Right lung (tissue), 2 donors: ENCODE measurements at regions not wholly inside any gene's neighbourhood (a gene's known extent, or its start where the extent isn't known, plus 50 kb on each side); places are given as distances from the start of the nearest gene placed in this dataset.

Experiments used
- DNase-seq, 2 donors: peaks; one replicate each; pipeline ENCODE4 v3.0.0-alpha.2; 2013

- no peak for DNase-seq
These were observed 277.6 kb upstream of the NWD2 start for GRCh38 chr4:36966756-36967460.

GRCh38 chr4:36979533-36979932 is 265.0 kb upstream of the NWD2 start:
- no peak for DNase-seq

GRCh38 chr4:36990128-36990872 is 254.2 kb upstream of the NWD2 start:
- no peak for DNase-seq

- no peak for DNase-seq
These were observed 246.8 kb upstream of the NWD2 start for GRCh38 chr4:36997727-36998126.

- no peak for DNase-seq
These were observed 244.3 kb upstream of the NWD2 start for GRCh38 chr4:37000281-37000680.

GRCh38 chr4:37001688-37002436 is 242.7 kb upstream of the NWD2 start:
- no peak for DNase-seq

GRCh38 chr4:37002625-37003024 is 241.9 kb upstream of the NWD2 start:
- no peak for DNase-seq

- no peak for DNase-seq
These were observed 236.3 kb upstream of the NWD2 start for GRCh38 chr4:37008199-37008598.

- DNase-seq = no peak
These were observed 230.0 kb upstream of the NWD2 start for GRCh38 chr4:37014584-37014983.

- no peak for DNase-seq
These were observed 229.2 kb upstream of the NWD2 start for GRCh38 chr4:37015391-37015790.

GRCh38 chr4:37023504-37023903 is 221.0 kb upstream of the NWD2 start:
- no peak for DNase-seq

- no peak for DNase-seq
These were observed 220.5 kb upstream of the NWD2 start for GRCh38 chr4:37023996-37024395.

GRCh38 chr4:37040816-37041215 is 203.7 kb upstream of the NWD2 start:
- peak; percentile 75 to 77 for DNase-seq

GRCh38 chr4:37043342-37043741 is 201.2 kb upstream of the NWD2 start:
- DNase-seq = no peak

GRCh38 chr4:37051111-37051510 is 193.4 kb upstream of the NWD2 start:
- DNase-seq = no peak

- DNase-seq = no peak
These were observed 192.7 kb upstream of the NWD2 start for GRCh38 chr4:37051866-37052265.

GRCh38 chr4:37054531-37055077 is 189.9 kb upstream of the NWD2 start:
- DNase-seq = no peak

GRCh38 chr4:37058826-37059225 is 185.7 kb upstream of the NWD2 start:
- no peak for DNase-seq

GRCh38 chr4:37066159-37066558 is 178.4 kb upstream of the NWD2 start:
- DNase-seq = no peak

GRCh38 chr4:37068580-37068979 is 176.0 kb upstream of the NWD2 start:
- DNase-seq = no peak

- DNase-seq = no peak
These were observed 174.5 kb upstream of the NWD2 start for GRCh38 chr4:37070041-37070440.

GRCh38 chr4:37071576-37071975 is 173.0 kb upstream of the NWD2 start:
- DNase-seq = no peak
